ENCODE measurements at regions not wholly inside any gene's neighbourhood (a gene's known extent, or its start where the extent isn't known, plus 50 kb on each side); places are given as distances from the start of the nearest gene placed in this dataset.

DNA sequence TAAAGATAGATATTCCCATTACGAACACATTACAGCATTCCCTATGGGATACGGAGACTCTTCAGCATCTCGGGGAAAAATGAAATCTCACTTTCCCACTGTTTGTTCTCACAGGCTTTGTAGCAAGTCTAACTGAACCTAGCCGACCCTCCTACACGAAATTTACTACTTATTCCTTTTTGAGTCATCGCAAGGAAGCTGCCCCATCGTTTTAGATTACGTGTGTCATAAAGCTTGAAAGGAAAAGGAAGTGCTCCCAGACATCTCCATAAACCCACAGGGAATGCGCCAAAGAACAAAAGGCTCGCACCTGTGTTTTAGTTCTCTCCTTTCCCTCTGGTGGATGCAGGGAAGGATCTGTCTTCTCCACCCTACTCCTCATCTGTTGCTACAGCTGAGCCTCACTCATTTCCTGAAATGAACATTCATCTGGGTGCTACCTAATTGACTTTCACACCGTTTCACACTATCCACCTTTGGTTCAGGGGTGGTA, 76.2 kb upstream of the STK39 start:
- Histone ChIP-seq H3K79me2 (ENCODE audit: insufficient read depth, low read length) (no peaks in the 10 kb centered on the region), H3K4me1 (ENCODE audit: control insufficient read depth in 1 of 2, insufficient read depth in 2 of 2, low read length in 2 of 2) (no peaks in the 10 kb centered on the region), H4K20me1 (ENCODE audit: insufficient read depth, low read length) (no peaks in the 10 kb centered on the region), H3K9ac (ENCODE audit: insufficient read depth, low read length, poor library complexity, severe bottlenecking) (no peak overlapping the region), H3K4me3 (replicated peaks in 1 of 3; ENCODE audit: low read depth in 2 of 3, low read length in 3 of 3) (no peak overlapping the region), H3K27me3 (ENCODE audit: control insufficient read depth in 2 of 2, insufficient read depth in 2 of 2, low read length in 2 of 2) (no peaks in the 10 kb centered on the region), H3K4me2 (replicated peaks; ENCODE audit: extremely low read depth, low read length, poor library complexity, severe bottlenecking) (no peak overlapping the region), H3K27ac (ENCODE audit: low read depth in 1 of 2, low read length in 2 of 2) (no peak overlapping the region), H3K9me3 (replicated peaks in 1 of 2; ENCODE audit: control insufficient read depth in 1 of 2, insufficient read depth in 1 of 2, low read length in 2 of 2) (peaks cover 0 to 4% of the 10 kb centered on the region in 2 donors), H3K36me3 (replicated peaks in 1 of 2; ENCODE audit: control insufficient read depth in 1 of 2, insufficient read depth in 2 of 2, low read length in 2 of 2) (no peaks in the 10 kb centered on the region), H2AFZ (ENCODE audit: insufficient read depth, low read depth, low read length, poor library complexity, severe bottlenecking) (no peak overlapping the region)
- WGBS (ENCODE audit: insufficient coverage) = 93% methylated on average over 3 of the region's 11 CpGs
- Mint-ChIP-seq H3K9me3 (peaks cover 0 to 10% (median 1%) of the 10 kb centered on the region in 7 donors), H3K27ac (no peak overlapping the region), H3K27me3 (ENCODE audit: low read depth in 3 of 3) (peaks cover 0 to 6% (median 0%) of the 10 kb centered on the region in 3 donors), H3K4me3 (no peak overlapping the region), H3K36me3 (no peaks in the 10 kb centered on the region), H3K4me1 (no peaks in the 10 kb centered on the region)
- TF ChIP-seq, protein P1, sequence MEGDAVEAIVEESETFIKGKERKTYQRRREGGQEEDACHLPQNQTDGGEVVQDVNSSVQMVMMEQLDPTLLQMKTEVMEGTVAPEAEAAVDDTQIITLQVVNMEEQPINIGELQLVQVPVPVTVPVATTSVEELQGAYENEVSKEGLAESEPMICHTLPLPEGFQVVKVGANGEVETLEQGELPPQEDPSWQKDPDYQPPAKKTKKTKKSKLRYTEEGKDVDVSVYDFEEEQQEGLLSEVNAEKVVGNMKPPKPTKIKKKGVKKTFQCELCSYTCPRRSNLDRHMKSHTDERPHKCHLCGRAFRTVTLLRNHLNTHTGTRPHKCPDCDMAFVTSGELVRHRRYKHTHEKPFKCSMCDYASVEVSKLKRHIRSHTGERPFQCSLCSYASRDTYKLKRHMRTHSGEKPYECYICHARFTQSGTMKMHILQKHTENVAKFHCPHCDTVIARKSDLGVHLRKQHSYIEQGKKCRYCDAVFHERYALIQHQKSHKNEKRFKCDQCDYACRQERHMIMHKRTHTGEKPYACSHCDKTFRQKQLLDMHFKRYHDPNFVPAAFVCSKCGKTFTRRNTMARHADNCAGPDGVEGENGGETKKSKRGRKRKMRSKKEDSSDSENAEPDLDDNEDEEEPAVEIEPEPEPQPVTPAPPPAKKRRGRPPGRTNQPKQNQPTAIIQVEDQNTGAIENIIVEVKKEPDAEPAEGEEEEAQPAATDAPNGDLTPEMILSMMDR (IDR thresholded peaks at IDR 0.05) = no peak
- no peak for DNase-seq
- intact Hi-C loops (cut with micrococcal nuclease) = no loop called here

DNA sequence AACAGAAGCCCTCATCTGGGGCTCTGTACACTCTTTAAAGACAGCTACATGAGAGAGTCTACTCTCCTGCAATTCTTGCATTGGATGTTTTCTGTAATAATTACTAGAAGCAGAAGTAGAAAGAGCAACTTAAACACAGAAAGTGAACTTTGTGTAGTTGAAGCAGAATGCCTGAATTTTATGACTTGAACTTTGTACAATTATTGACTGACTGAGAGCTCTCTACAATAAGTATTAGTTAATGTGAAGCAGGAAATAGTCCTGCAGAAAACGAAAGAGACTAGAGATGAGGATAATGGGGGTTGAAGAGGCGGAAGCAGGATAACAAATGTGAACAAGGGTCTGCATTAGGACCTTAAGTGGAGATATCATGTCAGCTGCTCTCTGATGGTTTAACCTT, 79.2 kb upstream of the STK39 start:
- Histone ChIP-seq H3K79me2 (ENCODE audit: insufficient read depth, low read length) (no peaks in the 10 kb centered on the region), H2AFZ (ENCODE audit: insufficient read depth, low read depth, low read length, poor library complexity, severe bottlenecking) (no peak overlapping the region), H3K4me3 (replicated peaks in 1 of 3; ENCODE audit: low read depth in 2 of 3, low read length in 3 of 3) (no peak overlapping the region), H3K9ac (ENCODE audit: insufficient read depth, low read length, poor library complexity, severe bottlenecking) (no peak overlapping the region), H3K4me1 (ENCODE audit: control insufficient read depth in 1 of 2, insufficient read depth in 2 of 2, low read length in 2 of 2) (no peaks in the 10 kb centered on the region), H3K9me3 (replicated peaks in 1 of 2; ENCODE audit: control insufficient read depth in 1 of 2, insufficient read depth in 1 of 2, low read length in 2 of 2) (peaks cover 6 to 17% of the 10 kb centered on the region in 2 donors), H3K27me3 (ENCODE audit: control insufficient read depth in 2 of 2, insufficient read depth in 2 of 2, low read length in 2 of 2) (no peaks in the 10 kb centered on the region), H3K27ac (ENCODE audit: low read depth in 1 of 2, low read length in 2 of 2) (no peak overlapping the region), H3K4me2 (replicated peaks; ENCODE audit: extremely low read depth, low read length, poor library complexity, severe bottlenecking) (no peak overlapping the region), H3K36me3 (replicated peaks in 1 of 2; ENCODE audit: control insufficient read depth in 1 of 2, insufficient read depth in 2 of 2, low read length in 2 of 2) (no peaks in the 10 kb centered on the region), H4K20me1 (ENCODE audit: insufficient read depth, low read length) (no peaks in the 10 kb centered on the region)
- Mint-ChIP-seq H3K27ac (no peak overlapping the region), H3K9me3 (peaks cover 17 to 31% (median 26%) of the 10 kb centered on the region in 7 donors), H3K4me1 (no peaks in the 10 kb centered on the region), H3K36me3 (no peaks in the 10 kb centered on the region), H3K4me3 (no peak overlapping the region), H3K27me3 (ENCODE audit: low read depth in 3 of 3) (peaks cover 0 to 2% (median 0%) of the 10 kb centered on the region in 3 donors)
- WGBS (ENCODE audit: insufficient coverage) = 100% methylated on average over 1 of the region's 2 CpGs
- intact Hi-C loops (cut with micrococcal nuclease) = no loop called here
- TF ChIP-seq, protein P1 (IDR thresholded peaks at IDR 0.05) = no peak
- DNase-seq = no peak
